HG03469 (cell line): ENCODE measurements at regions not wholly inside any gene's neighbourhood (a gene's known extent, or its start where the extent isn't known, plus 50 kb on each side); places are given as distances from the start of the nearest gene placed in this dataset.
"Not testable (repeated sequence)": the region's sequence is repeated elsewhere in the genome, so short reads cannot be mapped to it uniquely, and the experiment has no call there.

Experiments
- ATAC-seq: cut with Tn5 transposase; IDR thresholded peaks from one replicate; pipeline ENCODE4 v1.9.1; 2021; ENCODE audit warnings: mild to moderate bottlenecking, moderate library complexity, moderate number of reproducible peaks; ENCODE audit not compliant: unreplicated experiment

GRCh38 chr7:131867461-131867860 lies 311.0 kb upstream of the PODXL start:
- ATAC-seq, result no peak

DNA sequence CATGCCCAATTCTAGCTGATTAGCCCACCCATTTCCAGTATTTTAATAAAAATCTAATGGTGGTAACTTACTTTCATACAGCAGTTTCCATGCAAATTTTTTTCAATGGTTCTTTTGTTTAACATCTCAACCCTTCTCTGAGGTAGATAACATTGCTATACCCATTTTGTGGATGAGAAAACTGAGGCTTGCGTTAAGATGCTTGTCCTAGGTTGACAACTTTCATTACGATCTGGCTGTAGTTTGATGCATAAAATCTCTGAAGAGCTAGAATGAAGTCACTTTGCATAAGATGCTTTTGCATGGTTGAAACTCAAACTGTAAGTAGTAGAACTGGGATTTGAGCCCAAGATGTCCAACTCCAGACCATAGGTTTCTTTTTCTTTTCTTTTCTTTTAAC lies 309.5 kb upstream of the PODXL start:
- ATAC-seq, result no peak

- no peak for ATAC-seq
These were observed 305.4 kb upstream of the PODXL start for GRCh38 chr7:131861620-131862346.

DNA sequence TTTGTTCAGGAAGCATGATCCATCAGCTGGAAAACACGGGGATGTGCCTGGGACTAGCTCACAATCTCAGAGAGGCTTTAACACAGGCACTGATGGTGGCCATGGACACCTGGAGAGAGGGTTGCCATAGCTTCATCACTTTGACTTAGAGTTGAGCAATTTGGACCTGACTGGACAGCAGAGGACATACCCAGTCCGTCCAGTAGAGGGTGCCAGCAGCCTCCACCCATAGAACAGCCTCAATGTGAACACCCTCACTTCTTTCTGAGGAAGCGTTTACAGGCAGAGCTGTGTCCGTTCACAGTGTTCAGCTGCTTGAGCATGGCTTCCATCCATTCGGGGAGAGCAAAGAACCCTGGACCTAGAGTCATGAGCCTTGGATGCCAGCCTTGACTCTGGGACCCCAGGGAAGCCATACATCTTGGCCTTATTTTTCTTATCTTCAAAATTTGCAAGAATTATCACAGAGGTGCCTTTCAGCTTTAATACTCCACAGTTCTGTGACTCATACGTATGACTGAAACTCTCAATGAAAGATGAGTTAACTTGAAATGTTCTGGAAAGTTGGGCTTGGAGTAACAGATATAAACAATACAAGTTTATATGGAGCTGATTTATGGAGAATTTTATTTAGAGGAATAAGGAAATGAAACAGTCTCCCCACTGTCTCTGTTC lies 302.9 kb upstream of the PODXL start:
- peak; percentile 65 for ATAC-seq

- ATAC-seq, result no peak
These were observed 302.2 kb upstream of the PODXL start for GRCh38 chr7:131858611-131859010.

DNA sequence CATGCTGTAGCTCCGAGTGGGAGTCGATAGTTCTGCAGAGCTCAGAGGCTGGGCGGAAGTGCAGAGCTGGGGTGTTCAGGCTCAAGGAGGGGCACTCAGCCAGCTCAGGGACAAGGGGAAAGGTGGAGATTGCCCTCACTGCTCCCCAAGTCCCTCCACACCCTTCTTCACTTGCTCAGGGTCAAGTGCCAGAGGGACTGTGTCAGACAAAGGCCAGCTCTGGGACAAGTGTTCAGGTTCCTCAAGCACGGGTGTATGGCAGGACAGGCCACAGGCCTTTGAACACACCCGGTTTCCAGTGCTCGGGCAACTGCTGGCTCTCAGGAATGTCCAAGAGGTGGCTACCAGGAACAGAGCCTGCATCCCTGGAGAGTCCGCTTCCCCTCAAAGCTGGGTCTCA lies 293.0 kb upstream of the PODXL start:
- ATAC-seq, result no peak

GRCh38 chr7:131848033-131848432 lies 291.6 kb upstream of the PODXL start:
- ATAC-seq, result no peak

DNA sequence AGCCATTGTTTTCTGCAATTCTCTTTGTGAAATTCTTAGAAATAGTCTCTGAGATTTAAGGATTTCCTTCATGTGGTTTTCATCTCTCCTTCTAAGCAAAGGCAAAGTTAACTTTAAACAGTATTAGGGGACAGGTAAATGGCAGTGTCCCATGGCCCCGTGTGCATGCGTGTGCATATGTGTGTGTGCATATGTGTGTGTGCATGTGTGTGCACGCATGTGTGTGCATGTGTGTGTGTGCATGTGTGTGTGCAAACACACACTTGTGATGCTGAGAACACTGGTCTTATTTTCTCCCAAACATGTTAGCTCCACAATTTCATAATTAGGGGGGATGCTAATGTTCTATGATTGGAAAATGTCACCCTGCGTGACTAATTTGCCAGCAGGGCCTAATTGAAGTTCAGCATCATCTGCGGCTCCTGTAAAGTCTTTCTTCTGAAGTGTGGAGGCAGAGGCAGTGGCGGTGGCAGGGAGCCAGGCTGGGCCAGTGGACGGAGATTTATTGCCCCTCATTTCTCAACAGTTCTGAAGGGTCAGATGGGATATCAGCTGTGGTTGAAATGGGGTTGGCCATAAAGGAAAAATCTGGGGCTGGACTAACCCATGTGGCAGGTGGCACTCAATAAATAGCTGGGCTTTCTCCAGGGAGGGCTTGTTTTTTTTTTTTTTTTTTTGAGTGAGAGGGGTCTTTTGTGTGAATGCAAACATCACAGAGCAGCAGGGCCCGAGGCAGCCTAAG lies 289.3 kb upstream of the PODXL start:
- no peak for ATAC-seq

DNA sequence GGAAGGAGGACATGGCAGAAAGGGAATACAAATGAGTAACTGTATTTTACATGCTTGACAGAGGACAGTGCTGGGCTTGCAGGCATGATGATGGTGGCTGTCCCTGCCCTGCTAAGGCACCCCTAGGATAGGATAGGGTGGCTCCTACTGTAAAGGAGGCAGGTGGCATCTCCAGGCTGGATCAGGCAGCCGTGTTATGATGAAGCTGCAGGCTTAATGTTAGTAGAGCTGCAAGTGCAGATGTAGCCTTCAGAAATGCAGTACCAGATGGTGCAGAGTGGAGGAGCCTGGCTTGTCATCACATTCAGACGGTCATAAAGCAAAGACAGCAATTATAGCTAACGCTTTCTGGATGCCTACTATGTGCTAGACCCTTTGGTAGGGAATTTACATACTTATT lies 287.9 kb upstream of the PODXL start:
- ATAC-seq, result no peak

- ATAC-seq, result no peak
These were observed 287.5 kb upstream of the PODXL start for GRCh38 chr7:131843898-131844331.

DNA sequence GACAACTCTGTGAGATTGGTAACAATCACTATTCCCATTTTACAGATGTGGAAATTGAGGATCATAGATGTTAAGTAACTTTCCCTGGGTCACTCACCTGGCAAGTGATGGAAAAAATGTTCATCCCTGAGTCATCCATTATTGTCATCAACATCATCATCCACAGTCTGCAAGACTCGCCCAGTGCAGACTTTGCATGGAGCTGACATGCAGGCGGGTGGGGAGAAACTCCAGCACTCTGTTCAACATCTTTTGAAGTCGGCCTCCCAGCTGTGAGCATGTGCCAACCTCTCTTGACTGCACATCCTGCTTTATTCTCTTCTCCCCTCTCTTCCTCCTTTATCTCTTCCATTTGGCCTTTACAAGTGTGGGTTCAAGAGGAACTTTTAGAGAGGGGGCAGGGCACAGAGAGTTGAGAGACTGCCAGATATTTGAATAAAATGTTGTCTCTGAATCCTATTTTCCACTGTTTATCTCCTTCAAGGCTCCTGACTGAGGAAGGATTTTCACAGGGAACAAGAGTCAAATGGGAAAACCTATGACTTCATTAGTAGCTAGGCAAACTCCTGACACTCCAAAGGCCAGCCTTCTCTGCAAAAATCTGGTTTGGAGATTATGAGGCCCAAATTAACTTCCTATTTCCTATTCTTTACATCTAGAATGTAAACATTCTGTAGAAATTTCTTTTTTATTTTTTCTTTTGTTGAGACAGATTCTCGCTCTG lies 283.7 kb upstream of the PODXL start:
- no peak for ATAC-seq

GRCh38 chr7:131836733-131837132 lies 280.3 kb upstream of the PODXL start:
- ATAC-seq, result no peak

DNA sequence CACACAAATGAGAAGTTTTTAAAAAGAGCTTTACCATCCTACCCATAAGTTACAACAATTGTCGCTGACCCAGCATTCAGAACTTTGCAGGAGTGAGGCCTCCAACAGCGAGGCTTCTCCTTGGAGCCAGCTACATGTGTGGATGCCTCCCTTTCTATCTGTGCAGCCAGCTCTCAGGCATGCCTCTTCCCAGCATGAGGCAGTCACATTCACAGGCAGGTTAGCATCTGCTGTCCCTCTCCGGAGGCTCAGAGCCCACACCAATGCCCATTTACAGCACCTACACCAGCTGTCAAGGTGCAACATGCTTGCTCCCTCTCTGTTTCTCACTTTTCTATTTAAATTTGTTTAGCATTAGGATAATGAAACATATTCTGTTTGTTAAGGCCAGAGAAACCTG lies 278.7 kb upstream of the PODXL start:
- ATAC-seq, result no peak

- ATAC-seq, result no peak
These were observed 274.3 kb upstream of the PODXL start for GRCh38 chr7:131830681-131831080.

DNA sequence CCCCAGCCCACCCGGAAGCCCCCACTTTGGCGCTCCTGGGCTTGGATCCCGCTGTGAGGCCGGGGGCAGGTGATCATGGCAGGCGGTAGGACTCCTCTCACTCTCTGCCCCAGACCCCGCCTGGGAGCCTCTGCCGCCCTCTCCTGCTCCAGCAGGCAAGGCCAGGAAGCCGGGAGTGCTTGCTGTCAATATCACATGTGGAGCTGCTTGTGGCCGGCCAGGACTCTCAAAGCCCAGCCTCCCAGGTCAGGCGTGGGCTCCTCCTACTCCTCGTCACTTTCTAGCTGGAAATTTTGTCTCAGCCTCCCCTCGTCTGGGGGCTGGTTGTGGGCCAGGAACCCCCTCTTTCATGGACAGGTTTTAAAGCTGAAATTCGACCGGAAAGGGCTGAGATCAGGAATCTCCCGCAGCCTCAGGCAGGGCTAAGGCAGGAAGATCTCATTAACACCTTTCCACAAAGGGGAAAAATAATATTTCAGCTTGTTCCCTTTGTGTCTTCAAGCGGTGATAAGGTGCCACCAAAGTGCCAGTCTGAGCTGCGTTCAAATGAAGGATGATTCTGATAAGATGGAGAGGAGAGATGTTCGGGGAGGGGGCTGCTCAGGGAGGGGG lies 273.6 kb upstream of the PODXL start:
- no peak for ATAC-seq

DNA sequence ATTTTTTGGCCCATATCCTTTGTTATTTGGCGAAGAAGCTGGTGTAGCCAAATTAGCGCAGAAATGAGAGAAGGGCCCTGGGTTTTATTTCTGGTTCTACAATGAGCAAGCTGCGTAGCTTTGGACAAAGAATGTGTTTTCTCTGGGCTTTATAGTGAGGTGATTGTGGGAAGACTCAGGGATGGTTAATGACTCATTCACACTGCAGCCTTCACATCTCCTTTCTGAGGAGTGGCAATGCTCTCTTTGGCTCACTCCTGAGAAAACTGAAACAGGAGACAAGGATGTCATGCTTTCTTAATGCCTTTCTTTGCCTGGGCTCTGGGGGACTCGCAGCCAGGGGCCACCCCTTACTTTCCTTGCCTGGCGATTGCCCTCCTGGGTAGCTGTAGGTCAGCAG lies 271.0 kb upstream of the PODXL start:
- no peak for ATAC-seq

GRCh38 chr7:131826960-131827359 lies 270.5 kb upstream of the PODXL start:
- no peak for ATAC-seq

DNA sequence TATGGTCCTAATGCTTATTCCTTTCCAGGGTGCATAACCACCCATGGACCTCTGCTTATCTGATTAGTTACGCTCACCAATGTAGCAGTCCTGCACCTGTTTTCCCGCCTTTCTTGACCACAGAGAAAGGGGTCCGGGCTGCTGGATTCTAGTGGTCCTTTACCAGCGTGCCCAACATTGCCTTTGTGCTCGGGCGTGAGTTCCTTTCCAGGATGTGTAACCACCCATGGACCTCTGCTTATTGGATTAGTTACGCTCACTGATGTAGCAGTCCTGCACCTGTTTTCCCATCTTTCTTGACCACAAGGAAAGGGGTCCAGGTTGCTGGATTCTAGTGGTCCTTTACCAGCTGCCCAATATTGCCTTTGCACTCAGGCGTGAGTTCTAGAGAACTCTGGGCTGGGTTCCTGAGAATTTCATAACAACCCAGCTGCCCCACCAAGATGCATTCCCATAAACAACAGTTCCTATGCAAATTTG lies 267.6 kb upstream of the PODXL start:
- not testable (repeated sequence) for ATAC-seq

GRCh38 chr7:131819891-131820290 lies 263.5 kb upstream of the PODXL start:
- ATAC-seq, result no peak

- ATAC-seq, result no peak
These were observed 260.1 kb upstream of the PODXL start for GRCh38 chr7:131816391-131817007.
